ENCODE measurements at regions not wholly inside any gene's neighbourhood (a gene's known extent, or its start where the extent isn't known, plus 50 kb on each side); places are given as distances from the start of the nearest gene placed in this dataset.

GRCh38 chr6:97978855-97979271 is 695.8 kb upstream of the MMS22L start:
- no peak for TF ChIP-seq POLR2A (IDR thresholded peaks at IDR 0.05; ENCODE audit: low read length)
- no peak for TF ChIP-seq GATA1 (IDR thresholded peaks at IDR 0.05; ENCODE audit: low read depth, low read length)
